GM12873 (cell line): ENCODE measurements at regions not wholly inside any gene's neighbourhood (a gene's known extent, or its start where the extent isn't known, plus 50 kb on each side); places are given as distances from the start of the nearest gene placed in this dataset.

Experiments used
- TF ChIP-seq, protein P1 (sequence below): IDR thresholded peaks from 2 replicates; pipeline ENCODE4 v1.5.1; 2012; ENCODE audit warnings: low read depth, mild to moderate bottlenecking, moderate library complexity, low read length, control low read depth; ENCODE audit not compliant: insufficient read depth; ENCODE audit errors: missing control alignments

- TF ChIP-seq, protein P1, sequence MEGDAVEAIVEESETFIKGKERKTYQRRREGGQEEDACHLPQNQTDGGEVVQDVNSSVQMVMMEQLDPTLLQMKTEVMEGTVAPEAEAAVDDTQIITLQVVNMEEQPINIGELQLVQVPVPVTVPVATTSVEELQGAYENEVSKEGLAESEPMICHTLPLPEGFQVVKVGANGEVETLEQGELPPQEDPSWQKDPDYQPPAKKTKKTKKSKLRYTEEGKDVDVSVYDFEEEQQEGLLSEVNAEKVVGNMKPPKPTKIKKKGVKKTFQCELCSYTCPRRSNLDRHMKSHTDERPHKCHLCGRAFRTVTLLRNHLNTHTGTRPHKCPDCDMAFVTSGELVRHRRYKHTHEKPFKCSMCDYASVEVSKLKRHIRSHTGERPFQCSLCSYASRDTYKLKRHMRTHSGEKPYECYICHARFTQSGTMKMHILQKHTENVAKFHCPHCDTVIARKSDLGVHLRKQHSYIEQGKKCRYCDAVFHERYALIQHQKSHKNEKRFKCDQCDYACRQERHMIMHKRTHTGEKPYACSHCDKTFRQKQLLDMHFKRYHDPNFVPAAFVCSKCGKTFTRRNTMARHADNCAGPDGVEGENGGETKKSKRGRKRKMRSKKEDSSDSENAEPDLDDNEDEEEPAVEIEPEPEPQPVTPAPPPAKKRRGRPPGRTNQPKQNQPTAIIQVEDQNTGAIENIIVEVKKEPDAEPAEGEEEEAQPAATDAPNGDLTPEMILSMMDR = no peak
These were observed 215.3 kb upstream of the KIF2B start for GRCh38 chr17:53607475-53607874.

DNA sequence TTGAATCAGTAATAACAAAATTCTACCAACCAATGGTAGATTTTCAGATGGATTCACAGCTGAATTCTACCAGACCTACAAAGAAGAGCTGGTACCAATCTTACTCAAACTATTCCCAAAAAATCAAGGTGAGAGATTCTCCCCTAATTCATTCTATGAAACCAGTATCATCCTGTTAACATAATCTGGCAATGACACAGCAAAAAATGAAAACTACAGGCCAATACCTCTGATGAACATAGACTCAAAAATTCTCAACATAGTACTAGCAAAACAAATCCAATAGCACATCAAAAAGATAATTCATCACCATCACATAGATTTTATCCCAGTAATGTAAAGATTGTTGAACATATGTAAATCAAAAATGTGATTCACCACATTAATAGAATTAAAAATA, 234.4 kb upstream of the KIF2B start:
- TF ChIP-seq, protein P1 = no peak

DNA sequence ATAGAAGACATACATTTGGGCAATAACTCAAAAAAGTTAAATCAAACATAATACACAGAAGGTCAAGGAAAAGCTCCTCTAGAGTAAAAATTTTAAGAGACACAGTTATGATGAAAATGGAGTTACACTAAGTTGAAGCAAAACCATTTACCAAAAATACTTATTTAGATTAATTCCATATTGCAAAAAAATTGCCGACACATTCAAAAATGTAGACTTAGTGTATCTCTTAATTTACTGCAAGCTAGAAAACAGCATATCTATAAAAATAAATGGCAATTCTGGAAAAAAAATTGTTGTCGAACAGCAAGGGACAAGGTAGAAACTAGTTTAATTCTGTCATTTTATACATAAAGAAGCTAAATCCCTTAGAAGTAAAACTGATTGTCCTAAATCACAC, 248.7 kb upstream of the KIF2B start:
- TF ChIP-seq, protein P1 = no peak

DNA sequence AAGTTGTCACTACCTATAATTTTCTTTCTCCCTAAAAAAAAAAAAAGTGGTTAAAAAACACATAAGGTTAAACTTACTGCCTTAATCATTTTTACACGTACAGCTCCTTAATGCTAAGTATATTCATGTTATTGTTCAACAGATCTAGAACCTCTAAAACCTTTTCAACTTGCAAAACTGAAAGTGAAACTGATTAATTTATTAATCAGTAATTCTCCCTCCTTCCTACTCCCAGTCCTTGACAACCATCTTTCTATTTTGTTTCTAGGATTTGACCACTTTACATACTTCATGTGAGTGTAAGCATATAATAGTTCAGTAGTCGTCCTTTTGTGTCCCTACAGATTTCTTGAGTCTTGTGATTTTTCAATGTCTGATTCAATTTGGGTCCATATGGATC, 251.4 kb upstream of the KIF2B start:
- TF ChIP-seq, protein P1 = no peak

DNA sequence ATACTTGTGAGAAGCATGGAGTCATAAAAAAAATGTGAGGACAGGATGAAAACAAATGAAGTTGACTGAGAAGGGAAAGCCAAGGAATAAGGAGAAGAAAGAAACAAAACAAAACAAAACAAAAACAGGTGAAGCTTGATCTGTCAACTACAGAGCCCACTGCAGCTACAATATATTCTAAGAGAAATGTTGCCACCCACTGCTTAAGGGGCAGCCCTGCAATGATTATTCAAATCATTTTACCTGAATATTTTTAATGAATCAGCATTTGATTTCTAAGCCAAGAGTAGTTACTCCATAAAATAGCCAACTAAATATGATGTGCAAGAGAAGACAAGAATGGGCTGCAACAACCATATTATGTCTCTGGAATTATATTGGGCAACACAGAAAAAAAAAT, 252.0 kb upstream of the KIF2B start:
- TF ChIP-seq, protein P1 = no peak

GRCh38 chr17:53560953-53561352, 261.8 kb upstream of the KIF2B start:
- TF ChIP-seq, protein P1 = no peak

DNA sequence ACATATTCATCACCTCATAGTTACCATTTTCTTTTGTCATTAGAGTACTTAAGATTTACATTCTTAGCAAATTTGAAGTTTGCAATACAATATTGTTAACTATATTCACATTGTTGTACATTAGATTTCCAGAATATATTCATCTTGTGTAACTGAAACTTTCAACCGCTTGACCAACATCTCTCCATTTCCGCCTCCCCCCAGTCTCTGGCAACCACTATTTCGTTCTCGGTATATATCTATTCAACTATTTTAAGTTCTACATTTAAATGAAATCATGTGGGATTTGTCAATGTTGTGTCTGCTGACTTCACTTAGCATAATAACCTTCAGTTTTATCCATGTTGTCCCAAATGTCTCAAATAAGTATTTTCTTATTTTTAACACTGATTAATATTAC, 274.5 kb upstream of the KIF2B start:
- TF ChIP-seq, protein P1 = no peak
